HG03280 (cell line): ENCODE measurements at regions not wholly inside any gene's neighbourhood (a gene's known extent, or its start where the extent isn't known, plus 50 kb on each side); places are given as distances from the start of the nearest gene placed in this dataset.

ENCODE experiments used
- ATAC-seq: cut with Tn5 transposase; IDR thresholded peaks from one replicate; pipeline ENCODE4 v1.9.1; 2021; ENCODE audit warnings: mild to moderate bottlenecking, moderate library complexity; ENCODE audit not compliant: unreplicated experiment

DNA sequence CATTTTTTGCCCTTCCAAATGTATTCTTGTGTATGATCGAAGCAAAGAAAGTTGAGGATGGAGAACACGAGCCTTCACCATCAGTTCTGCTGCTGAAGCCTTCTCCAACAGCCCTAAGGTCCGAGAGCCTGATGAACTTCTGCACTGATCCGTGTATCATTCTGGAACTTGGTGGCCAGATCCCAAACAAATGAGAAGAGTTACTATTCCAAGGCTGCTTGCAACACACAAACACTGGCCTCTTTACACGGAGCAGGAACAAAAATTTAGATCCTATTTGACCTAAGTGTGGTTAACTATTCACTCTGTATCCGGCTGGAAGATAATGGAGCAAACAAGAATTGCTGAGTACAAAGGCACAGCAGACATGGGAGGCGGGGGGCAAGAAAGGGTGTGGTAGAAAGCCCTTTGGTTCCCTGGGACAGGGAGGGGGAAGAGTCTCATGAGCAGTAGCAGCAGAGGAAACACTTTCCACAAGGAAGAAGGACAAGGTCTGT, 282.9 kb downstream of the SOX9 start:
- no peak for ATAC-seq

DNA sequence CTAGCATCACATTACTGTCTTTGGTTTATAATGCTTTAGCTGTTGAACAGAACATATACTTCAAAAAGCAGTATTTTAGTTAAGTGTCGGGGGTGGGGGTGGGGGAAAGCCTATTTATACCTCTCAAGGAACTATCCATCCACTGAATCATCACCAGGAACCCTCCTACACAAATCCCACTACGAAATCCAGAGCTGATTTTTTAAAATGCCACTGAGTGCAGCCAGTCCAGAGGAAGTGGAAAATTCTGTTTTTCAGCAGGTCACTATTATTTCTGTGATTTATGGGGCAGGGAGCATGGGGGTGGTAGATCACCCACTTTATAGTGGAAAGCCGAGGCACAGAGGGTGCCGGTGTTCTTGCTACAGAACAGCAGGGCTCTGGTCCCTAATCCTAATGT, 284.1 kb downstream of the SOX9 start:
- ATAC-seq: no peak

DNA sequence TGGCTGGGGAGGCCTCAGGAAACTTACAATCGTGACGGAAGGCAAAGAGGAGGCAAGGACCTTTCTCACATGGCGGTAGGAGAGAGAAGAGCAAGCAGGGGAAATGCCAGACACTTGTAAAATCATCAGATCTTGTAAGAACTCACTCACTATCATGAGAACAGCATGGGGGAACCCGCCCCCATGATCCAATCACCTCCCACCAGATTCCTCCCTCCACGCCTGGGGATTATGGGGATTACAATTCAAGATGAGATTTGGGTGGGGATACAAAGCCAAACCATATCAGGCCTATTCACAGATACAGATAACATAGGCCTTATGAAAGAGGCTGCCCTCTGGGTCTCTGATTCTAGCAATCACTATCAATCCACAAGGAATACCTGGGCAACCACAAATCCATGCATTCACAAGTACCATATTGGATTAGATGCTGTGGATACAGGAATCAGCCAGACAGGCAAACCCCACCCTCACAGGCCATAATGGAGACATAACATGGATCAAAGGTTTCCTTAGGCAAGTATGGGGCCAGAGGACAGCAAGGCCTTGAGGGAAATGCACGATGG, 284.9 kb downstream of the SOX9 start:
- ATAC-seq: no peak

DNA sequence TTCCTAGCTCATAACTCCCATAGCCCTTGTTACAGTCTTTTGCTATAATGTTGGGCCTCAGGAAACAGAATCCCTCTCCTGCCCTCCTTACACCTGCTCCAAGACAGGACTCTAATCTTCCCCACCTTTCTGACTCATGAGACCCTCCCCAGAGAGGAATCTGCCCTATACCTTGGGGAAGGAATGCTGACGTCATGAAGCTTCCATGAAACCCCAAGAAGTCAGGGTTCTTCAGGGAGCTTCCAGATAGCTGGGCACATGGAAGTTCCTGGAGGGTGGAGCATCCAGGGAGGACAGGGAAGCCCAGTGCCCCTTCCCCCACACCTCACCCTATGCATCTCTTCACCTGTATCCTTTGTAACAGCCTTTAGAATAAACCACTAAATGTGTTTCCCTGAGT, 285.7 kb downstream of the SOX9 start:
- no peak for ATAC-seq

DNA sequence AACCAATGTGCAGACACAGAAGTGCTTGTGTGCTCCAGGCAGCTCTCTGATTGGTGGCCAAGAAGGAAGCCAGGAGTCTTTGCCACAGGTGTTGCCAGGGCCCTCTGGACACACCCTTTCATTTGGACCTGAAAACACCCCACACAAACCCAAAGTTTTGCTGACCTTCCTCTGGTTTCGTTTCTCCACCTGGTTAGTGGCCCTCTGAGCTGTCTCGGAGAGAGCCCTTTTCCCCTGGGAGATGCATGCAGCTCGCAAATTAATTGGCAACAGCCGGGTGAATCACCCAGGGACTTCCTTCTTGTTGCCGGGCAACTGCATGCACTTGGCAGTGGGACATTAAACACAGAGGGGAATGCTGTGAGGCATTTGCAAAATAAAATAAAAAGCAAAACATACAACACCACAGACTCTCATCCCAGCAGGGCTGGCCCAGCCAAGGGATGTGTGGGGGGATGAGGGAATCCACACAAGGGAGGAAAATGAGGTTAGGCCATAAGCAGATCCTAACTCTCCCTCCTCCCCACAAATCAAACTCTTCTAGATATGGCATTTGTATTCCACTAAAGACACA, 286.6 kb downstream of the SOX9 start:
- peak; percentile 71 for ATAC-seq

DNA sequence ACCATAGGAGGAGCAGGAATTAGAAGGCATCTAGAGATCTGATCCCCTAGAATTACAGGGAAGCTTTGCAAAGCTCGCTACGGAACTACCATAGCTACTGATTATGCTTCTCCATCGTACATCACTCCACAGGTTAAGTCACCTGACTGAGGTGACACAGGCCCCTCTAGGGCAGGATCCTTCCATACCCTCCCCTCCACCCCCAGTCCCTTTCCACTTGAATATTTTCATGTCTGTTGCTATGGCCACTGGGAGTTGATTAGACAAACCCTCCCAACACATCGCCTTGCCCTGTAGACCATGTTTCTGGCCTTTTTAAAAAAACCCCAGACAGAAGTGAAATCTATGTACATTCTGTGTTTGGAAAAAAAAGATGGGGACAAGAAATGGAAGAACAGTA, 287.1 kb downstream of the SOX9 start:
- no peak for ATAC-seq

DNA sequence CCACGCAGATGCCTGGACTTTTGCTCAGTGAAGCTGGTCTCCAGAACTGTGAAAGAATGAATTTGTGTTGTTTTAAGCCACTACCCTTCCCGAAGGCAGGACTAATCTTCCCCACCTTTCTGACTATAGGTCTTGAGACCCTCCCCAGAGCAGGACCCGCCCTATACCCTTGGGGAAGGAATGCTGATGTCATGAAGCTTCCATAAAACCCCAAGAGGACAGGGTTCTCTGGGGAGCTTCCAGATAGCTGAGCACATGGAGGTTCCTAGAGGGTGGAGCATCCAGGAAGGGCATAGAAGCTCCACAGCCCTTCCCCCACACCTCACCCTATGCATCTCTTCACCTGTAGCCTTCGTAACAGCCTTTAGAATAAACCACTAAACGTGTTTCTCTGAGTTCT, 287.8 kb downstream of the SOX9 start:
- no peak for ATAC-seq

DNA sequence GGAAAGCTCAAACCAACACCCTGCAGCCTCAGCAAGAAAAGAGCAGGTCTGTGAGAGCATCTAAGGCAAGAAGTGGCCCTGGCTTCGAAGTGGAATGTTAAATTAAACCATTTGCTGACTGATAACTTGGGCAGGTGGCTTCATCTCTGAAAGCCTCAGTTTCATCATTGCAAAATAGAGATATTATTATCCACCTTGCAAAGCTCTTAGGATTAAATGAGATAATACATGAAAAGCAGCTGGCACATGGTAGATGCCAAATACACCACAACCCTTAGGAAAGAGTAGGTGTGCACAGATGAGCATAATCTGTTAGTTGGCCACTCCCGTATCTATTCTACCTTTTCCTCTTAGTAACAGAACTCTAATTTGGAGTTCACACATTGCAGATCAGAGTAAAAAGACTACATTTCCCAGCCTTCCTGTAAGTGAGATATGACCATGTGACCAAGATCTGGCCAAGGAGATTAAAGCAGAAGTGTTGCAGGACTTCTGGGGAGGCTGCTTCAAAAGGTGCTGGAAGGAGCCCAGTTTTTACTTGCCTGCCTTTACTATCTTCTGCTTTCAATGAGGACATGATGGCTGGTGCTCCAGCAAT, 288.7 kb downstream of the SOX9 start:
- no peak for ATAC-seq

DNA sequence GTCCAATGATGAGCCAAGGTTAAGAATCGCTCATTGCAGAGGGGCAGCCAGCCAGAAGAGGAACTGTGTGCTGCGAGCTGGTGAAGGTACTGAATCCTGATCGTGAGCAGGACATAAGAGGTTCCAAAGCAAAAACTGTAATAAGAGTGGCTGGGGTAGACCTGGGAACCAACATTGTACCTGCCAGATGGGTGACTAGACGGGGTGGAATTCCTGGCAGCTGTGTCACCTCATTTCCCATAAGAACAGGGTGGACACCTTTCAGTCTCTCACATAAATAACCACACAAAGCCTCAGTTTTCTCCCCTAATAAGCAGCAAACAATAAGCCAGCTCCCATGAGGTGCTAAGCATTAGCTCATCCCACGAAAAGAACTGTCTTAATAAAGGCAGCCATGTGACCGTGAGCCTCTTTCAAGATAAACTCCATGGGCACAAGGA, 290.3 kb downstream of the SOX9 start:
- no peak for ATAC-seq

DNA sequence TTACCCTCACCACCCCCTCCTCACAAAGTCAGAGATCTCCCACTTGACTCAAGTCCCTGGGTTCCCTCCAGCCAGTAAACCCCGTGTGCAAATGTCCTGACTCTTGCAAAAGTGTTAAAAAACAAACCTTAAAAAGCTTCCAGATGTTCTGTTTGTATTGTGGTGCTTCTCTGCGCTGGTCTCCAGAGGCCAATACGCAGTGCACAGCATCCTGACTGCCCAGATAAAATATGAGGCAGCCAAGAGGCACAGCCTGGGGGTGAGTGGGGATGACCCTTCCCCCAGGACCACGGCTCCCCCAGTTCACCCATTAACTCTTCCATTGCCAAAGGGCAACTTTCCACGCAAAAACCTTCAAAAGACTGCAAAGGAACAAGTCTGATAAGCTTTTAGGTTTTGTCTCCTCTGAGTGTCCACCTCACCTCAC, 291.8 kb downstream of the SOX9 start:
- no peak for ATAC-seq

DNA sequence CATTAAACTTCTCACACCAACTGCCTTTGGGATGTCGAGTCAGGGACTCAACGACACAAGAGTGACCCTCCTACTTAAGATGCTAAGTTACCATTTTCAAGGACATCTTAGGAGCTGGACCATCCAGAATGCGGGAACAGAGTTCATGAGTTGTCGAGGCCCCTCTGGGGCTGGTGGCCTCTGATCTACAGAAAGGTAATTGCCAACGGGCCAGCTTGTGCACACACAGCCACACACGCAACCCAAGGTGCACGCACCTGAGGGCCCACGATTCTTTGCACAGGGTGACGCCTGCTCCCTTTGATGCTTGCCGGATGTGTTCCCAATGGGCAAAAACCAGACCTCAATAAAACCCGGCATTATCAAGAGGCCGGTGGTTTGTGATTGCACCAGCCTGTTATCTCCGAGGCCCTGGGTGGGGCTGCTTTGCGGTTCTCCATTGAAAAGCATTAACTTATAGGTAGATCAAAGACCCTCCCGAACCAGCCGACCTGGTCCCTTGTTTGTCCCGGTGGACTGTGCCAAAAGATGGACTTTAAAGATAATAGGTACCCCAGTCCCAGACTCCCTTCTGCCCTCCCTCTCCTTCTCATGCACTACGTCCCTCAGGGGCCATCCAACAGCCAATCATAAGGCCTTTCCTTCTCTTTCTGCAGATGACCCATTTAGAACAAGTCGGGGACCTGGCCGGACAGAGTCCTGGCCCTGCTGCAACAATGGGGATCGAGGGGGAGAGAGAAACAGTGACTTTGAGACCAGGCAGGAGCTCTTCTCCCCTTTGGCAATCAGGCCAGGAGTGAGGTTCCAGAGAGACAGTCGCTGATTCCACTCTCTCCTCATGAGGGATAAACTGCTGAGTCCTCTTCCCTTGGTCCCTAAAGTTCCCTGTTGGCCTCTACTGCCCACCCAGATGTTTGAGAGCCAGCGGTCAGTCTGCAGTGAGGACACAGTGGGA, 292.5 kb downstream of the SOX9 start:
- no peak for ATAC-seq

DNA sequence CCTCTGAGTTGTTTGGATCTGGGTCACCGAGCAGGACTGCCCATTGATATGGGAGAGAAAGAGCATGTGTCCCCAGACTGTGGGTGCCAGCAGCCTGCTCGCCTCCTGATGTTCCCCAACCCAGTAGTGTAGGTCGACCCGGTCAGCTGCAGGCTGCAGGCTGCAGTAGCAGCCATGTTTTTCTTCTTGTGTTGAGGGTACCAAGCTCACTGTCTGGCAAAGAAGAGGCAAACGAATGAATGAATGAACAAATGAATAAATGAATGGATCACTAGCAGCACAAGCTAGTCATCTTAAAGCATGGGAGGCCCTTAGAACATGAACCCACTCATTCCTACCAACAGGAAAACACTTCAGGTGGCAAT, 293.2 kb downstream of the SOX9 start:
- ATAC-seq: no peak

DNA sequence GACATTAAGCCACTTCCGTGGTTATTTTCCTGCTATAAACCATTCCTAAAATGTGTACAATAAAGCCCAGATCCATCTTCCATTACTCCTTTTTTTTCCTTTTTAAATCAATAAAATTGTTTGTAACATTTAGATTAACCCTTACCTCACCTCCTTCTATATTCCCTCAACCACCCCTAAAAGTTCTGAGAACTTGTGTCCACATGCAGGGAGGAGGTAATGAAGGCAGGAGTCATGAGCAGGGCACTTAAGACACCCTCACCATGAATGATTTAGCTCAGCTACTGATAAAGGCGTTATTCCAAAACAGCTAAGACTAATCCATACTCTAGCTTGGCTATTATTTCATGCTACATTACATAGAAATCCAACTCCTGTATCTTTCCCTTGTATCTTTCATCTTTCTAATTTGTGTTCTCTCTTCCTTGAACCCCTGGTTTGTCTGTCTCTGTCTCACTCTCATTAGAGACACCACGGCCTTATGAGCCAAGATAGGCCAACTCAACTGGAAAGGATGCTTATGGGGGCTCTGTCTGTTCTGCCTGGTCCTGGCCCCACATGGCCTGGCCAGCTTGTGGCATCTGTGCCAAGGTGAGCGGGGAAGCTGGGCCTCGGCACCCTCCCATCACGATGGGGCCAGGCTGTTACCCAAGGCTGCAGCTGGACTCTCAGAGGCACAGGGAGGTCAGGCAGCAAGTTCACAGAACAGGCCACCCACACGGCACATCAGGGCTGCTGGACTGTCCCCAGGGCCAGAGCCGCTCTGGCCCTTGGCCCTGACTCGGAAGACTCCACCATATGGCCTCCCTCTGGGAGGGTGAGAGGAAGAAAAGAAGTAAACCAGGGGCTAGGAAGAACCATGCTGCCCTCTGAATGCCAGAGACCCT, 294.4 kb downstream of the SOX9 start:
- ATAC-seq: no peak

DNA sequence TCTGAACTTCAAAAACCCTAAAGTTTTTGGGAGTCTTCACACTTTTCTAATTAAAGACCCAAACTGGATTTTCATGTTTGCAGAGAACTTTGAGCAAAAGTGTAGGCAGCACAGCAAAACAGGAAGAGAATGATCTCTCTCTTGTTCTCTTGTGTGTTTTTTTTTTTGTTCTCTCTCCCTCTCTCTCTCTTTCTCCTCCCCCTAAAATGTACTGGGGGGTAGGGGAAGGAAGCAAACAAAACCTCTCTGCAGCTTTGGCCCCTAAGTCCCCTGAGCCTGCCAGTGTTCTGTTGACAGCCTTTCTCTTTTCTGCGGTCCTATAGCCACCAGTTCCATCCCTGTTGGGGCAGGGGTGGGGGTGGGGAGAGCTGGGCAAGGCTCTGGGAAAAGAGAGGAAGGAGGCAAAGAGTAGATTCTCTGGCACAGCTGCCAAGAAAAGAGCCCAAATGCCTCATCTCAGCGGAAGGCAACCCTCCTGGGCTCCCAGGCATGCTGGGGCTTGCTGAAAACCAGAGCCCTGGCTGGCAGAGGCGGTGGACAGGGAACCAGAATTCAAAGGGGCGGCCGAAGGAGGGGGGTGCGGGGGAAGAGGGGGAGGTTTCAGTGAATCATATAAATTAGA, 295.3 kb downstream of the SOX9 start:
- ATAC-seq: no peak

DNA sequence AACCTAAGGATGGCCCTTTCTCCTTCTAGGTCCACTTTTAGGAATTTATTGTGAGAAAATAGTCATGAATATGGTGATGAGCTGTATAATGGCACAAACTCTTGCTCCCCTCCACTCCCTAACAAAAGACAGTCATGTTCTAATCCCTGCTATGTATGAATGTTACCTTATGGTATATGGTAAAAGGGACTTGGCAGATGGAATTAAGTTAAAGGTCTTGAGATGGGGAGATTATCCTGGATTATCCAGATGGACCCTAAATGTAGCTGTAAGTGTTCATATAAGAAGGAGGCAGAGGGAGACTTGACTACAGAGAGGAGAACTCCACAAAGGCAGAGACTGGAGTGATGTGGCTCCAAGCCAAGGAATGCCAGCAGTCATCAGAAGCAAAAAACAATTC, 296.1 kb downstream of the SOX9 start:
- ATAC-seq: no peak

DNA sequence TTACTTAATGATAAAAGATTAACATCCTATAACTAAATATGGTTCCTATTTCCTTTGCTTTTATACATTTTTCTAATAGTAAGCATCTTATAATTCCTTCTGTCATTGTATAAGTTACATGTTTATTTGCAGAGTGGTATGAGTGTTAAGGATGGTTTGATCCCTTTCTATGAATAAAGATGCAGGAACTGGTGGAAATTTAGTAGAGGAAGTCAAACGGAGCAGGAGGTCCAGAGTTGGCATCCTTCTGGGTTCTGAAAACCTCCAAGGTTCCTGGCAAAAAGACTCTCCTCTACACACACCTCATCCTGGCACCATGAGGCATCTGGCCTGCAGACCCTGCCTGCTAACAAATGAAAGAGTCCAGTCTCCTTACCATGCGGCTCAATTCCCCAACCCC, 296.8 kb downstream of the SOX9 start:
- no peak for ATAC-seq

DNA sequence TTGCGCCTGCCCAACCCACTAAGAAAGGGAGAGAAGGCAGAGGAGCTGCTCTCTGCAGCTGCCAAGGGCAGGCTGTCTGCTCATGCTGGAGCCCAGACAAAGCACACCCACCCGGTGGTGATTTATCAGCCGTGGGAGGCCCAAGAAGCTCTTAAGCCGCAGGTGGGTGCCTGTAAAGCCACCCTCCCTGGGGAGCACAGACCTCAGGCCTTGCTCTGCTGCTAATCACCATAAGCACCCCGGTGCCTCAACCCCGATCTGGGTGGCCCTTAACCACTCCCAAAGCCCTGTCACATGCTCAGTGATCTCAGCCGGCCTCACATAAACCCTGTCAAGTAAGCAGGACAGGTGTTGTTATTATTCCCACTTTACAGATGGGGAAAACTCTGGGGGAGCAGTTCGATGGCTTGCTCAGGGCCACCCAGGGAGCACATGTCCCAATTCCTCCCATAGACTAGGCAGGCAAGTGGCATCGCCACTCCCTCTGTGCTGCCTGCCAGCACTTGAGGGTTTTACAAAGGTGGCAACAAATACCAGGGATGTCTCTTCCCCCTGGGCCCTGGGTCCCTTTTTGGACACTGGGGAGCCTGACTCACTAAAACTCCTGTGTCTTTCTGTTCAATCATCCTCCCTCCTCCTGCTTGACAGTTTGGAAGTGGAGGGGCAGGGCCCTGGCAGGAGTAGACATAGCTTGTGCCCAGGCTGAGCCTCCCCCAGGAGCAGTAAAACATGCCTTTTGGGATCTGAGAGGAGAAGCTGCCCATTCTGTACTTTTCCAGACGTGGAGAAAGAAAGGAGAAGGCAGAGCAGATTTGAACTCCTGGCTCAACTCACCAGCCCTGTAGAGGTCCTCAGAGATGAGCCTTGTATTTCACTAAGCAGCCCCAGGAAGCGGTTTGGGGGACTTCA, 299.3 kb downstream of the SOX9 start:
- peak; percentile 39 for ATAC-seq

DNA sequence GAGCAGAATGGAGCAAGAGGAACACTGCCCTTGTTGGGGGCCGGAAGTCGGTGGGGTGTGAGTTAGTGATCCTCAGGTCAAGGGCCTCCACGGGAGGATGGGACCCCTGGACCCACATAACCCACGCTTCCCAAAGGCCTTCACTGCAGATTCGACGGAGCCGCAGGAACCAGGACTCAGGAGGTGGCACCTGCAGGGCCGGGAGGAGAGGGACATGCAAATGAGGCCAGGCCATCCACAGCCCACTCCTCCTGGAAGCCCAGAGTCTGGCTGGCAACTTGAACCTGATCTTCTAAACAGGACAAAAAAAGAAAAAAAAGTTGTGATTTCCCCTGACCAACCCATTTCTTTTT, 299.9 kb downstream of the SOX9 start:
- ATAC-seq: no peak
